K562 (cell line): ENCODE measurements at regions not wholly inside any gene's neighbourhood (a gene's known extent, or its start where the extent isn't known, plus 50 kb on each side); places are given as distances from the start of the nearest gene placed in this dataset.

Source experiments
- ATAC-seq: fragments of 200-7000 bp; cut with Tn5 transposase; 3 replicates; pipeline ENCODE4 v1.9.1; 2020; ENCODE audit warnings: moderate library complexity
- BruUV-seq: library from RNA; stranded (reverse); fragments of 400-500 nt; replicated peaks from 2 replicates; lab custom pipeline; 2021; lab: Mats Ljungman, UMichigan
- CTCF ChIA-PET: fragments of 300-600 bp; formaldehyde crosslinking; extraction: SDS; loops from one replicate; lab custom pipeline; 2021; ENCODE audit warnings: low intra/inter-chr PET ratio; lab: Yijun Ruan, JAX
- POLR2A ChIA-PET: fragments of 300-600, 350-650 bp; sonication (Branson Sonifier 250); formaldehyde crosslinking; extraction: SDS; loops from one replicate; lab custom pipeline; 2021; ENCODE audit warnings: antibody characterized with exemption, inconsistent platforms; lab: Yijun Ruan, JAX
- DNase-seq, 4 experiments: peaks; one replicate each; pipeline versions ENCODE4 v3.0.0 to v3.0.0-alpha.2; 2011 to 2018; ENCODE audit warnings: low spot score in 3 of 4, mixed read lengths in 3 of 4; ENCODE audit errors: extremely low read depth in 1 of 4
- FAIRE-seq: peaks from 2 replicates; lab custom pipeline; 2011; peaks lifted over from hg19 to GRCh38; lab: Jason Lieb, UNC
- H2AFZ ChIP-seq: 2 replicates; pipeline ENCODE4 v1.6.0; 2011; ENCODE audit warnings: low read depth, low read length, control low read depth, inconsistent platforms
- H3K27ac ChIP-seq: fragments of 200-600 bp; 3 replicates; pipeline ENCODE4 v1.8.0; 2011; ENCODE audit warnings: low read depth, mild to moderate bottlenecking, control low read depth, inconsistent platforms, low read length, moderate library complexity, mixed read lengths; ENCODE audit errors: extremely low read depth
- H3K27me3 ChIP-seq, 2 experiments: fragments of 300-600 bp in 1 of 2; 2 replicates in 1 of 2; 3 replicates in 1 of 2; pipeline versions ENCODE4 v1.6.0 to v1.8.0; 2011; ENCODE audit warnings: inconsistent platforms in 2 of 2, low read length in 2 of 2, mild to moderate bottlenecking in 1 of 2, mixed read lengths in 1 of 2, moderate library complexity in 1 of 2; ENCODE audit not compliant: control insufficient read depth in 2 of 2, insufficient read depth in 2 of 2
- H3K36me3 ChIP-seq: fragments of 300-600 bp; 3 replicates; pipeline ENCODE4 v1.8.0; 2011; ENCODE audit warnings: mild to moderate bottlenecking, low read length, inconsistent platforms; ENCODE audit not compliant: control insufficient read depth, insufficient read depth
- H3K4me1 ChIP-seq, 2 experiments: fragments of 200-600 bp in 1 of 2; replicated peaks in 1 of 2; 2 replicates in 1 of 2; 3 replicates in 1 of 2; pipeline versions ENCODE4 v1.5.1 to v1.8.0; 2011; ENCODE audit warnings: inconsistent platforms in 2 of 2, low read length in 2 of 2, mild to moderate bottlenecking in 1 of 2, mixed read lengths in 1 of 2, moderate library complexity in 1 of 2; ENCODE audit not compliant: control insufficient read depth in 2 of 2, insufficient read depth in 2 of 2
- H3K4me2 ChIP-seq: 2 replicates; pipeline ENCODE4 v1.6.1; 2011; ENCODE audit warnings: low read length, control low read depth, inconsistent platforms, mixed read lengths; ENCODE audit not compliant: insufficient read depth
- H3K4me3 ChIP-seq: fragments of 200-600 bp; sonication (generic), shearing (Covaris generic); 2 replicates; pipeline ENCODE4 v1.5.1; 2016; ENCODE audit warnings: control low read depth, inconsistent platforms
- H3K79me2 ChIP-seq: fragments of 200-600 bp; 3 replicates; pipeline ENCODE4 v1.8.0; 2011; ENCODE audit warnings: low read length, inconsistent platforms; ENCODE audit not compliant: control insufficient read depth, insufficient read depth
- H3K9ac ChIP-seq, 2 experiments: 2 replicates each; pipeline versions ENCODE4 v1.6.0 to v1.6.1; 2011; ENCODE audit warnings: low read depth in 2 of 2, low read length in 2 of 2, control low read depth in 1 of 2, inconsistent platforms in 1 of 2, mild to moderate bottlenecking in 1 of 2, mixed read lengths in 1 of 2; ENCODE audit not compliant: insufficient read depth in 1 of 2
- H3K9me1 ChIP-seq: one replicate; pipeline ENCODE4 v1.6.0; 2011; ENCODE audit warnings: inconsistent platforms, mild to moderate bottlenecking, low read length, moderate library complexity; ENCODE audit not compliant: control insufficient read depth, insufficient read depth
- H3K9me3 ChIP-seq: replicated peaks from 2 replicates; pipeline ENCODE4 v1.5.1; 2011; ENCODE audit warnings: low read depth, low read length, inconsistent platforms; ENCODE audit not compliant: control insufficient read depth, insufficient read depth
- H4K20me1 ChIP-seq: replicated peaks from 2 replicates; pipeline ENCODE4 v1.6.1; 2011; ENCODE audit warnings: low read length, inconsistent platforms, mixed read lengths; ENCODE audit not compliant: control insufficient read depth, insufficient read depth
- ATF2 ChIP-seq: sonication (generic); formaldehyde crosslinking; IDR thresholded peaks from 2 replicates; pipeline ENCODE4 v1.8.1; 2022; ENCODE audit warnings: missing genetic modification reagents
- BRD4 ChIP-seq: fragments of 200-600 bp; sonication (generic); IDR thresholded peaks from 2 replicates; pipeline ENCODE4 v1.6.1; 2017; ENCODE audit warnings: inconsistent platforms
- HMBOX1 ChIP-seq: sonication (generic); IDR thresholded peaks from 2 replicates; pipeline ENCODE4 v1.6.1; 2016
- KAT8 ChIP-seq: fragments of 450-650 bp; IDR thresholded peaks from 2 replicates; pipeline ENCODE4 v1.6.1; 2016; ENCODE audit warnings: low read depth, mild to moderate bottlenecking
- KLF10 ChIP-seq: fragments of 250-450 bp; sonication (Bioruptor Pico); IDR thresholded peaks from 2 replicates; pipeline ENCODE4 v1.6.1; 2021; ENCODE audit warnings: matching md5 sums
- KLF16 ChIP-seq: IDR thresholded peaks from 2 replicates; pipeline ENCODE4 v1.6.1; 2016; ENCODE audit warnings: antibody characterized with exemption
- NCOA4 ChIP-seq: fragments of 450-650 bp; IDR thresholded peaks from 2 replicates; pipeline ENCODE4 v1.6.1; 2018; ENCODE audit warnings: mild to moderate bottlenecking; ENCODE audit not compliant: partially characterized antibody
- PHTF2 ChIP-seq: fragments of 250-450 bp; sonication (Bioruptor Pico); IDR thresholded peaks from 2 replicates; pipeline ENCODE4 v1.5.0; 2021; ENCODE audit warnings: mild to moderate bottlenecking
- SMAD3 ChIP-seq: fragments of 450-650 bp; formaldehyde crosslinking; conservative IDR thresholded peaks from 2 replicates; pipeline ENCODE4 v1.4.0; 2020; ENCODE audit warnings: mild to moderate bottlenecking
- SNIP1 ChIP-seq: fragments of 450-650 bp; IDR thresholded peaks from 2 replicates; pipeline ENCODE4 v1.7.1; 2017; ENCODE audit warnings: low read depth, mild to moderate bottlenecking
- STAT5A ChIP-seq: IDR thresholded peaks from 2 replicates; pipeline ENCODE4 v1.6.1; 2012; ENCODE audit warnings: low read length, inconsistent platforms, borderline replicate concordance
- TRIM25 ChIP-seq: fragments of 450-650 bp; IDR thresholded peaks from 2 replicates; pipeline ENCODE4 v1.7.0; 2016; ENCODE audit warnings: borderline replicate concordance
- ZNF134 ChIP-seq: fragments of 250-450 bp; sonication (Bioruptor Pico); conservative IDR thresholded peaks from 2 replicates; pipeline ENCODE4 v1.4.0; 2020
- ZNF277 ChIP-seq: fragments of 250-450 bp; sonication (Bioruptor Pico); IDR thresholded peaks from 2 replicates; pipeline ENCODE4 v1.8.0; 2022; ENCODE audit warnings: inconsistent platforms, mild to moderate bottlenecking, moderate library complexity, borderline replicate concordance
- ZNF280B ChIP-seq: fragments of 250-450 bp; sonication (Bioruptor Pico); IDR thresholded peaks from 2 replicates; pipeline ENCODE4 v1.5.1; 2021; ENCODE audit warnings: mild to moderate bottlenecking
- WGBS: fragments of 100-300 bp; shearing (Covaris generic); methylation state at CpG from one replicate; pipeline ENCODE4 v1.1.6; 2016; ENCODE audit warnings: low coverage, mixed read lengths; ENCODE audit not compliant: insufficient coverage; ENCODE audit errors: missing lambda C conversion rate; 5-methylcytosine and 5-hydroxymethylcytosine counted together
- in situ Hi-C: fragments of 300-500 bp; cut with MboI; formaldehyde crosslinking; loops from 4 replicates; pipeline ENCODE4 v1.15.0; 2018; ENCODE audit warnings: inconsistent platforms, mixed read lengths
- intact Hi-C: fragments of 100-400 bp; cut with micrococcal nuclease; formaldehyde crosslinking; loops from 2 replicates; pipeline ENCODE4 v1.14.2; 2022

- TF ChIP-seq ATF2 (CRISPR knock-in tag) (no peak), PHTF2 (CRISPR knock-in tag) (no peak)
Measured at GRCh38 chr10:121250995-121251764, 347.1 kb downstream of the FGFR2 start (continued).

GRCh38 chr10:121252756-121253155 is 345.5 kb downstream of the FGFR2 start:
- no peak for FAIRE-seq
- no peaks in the 10 kb centered on the region for H3K27me3 ChIP-seq
- no peaks in the 10 kb centered on the region for H3K9me1 ChIP-seq
- POLR2A ChIA-PET: no interaction called here
- no peak for ATAC-seq
- no peaks in the 10 kb centered on the region for H3K4me1 ChIP-seq
- no peak overlapping the region for H3K4me3 ChIP-seq
- no peak overlapping the region for H3K4me2 ChIP-seq
- no TSS peak for BruUV-seq
- no peak overlapping the region for H2AFZ ChIP-seq
- in situ Hi-C loops (no loop called here), intact Hi-C loops (no loop called here)
- no peak overlapping the region for H3K9ac ChIP-seq
- no peak for DNase-seq
- no peaks in the 10 kb centered on the region for H3K79me2 ChIP-seq
- CTCF ChIA-PET: no interaction called here
- no peaks in the 10 kb centered on the region; the same call in 1 of the 2 replicates for H4K20me1 ChIP-seq
- no peak overlapping the region for H3K27ac ChIP-seq
- H3K9me3 ChIP-seq: no peaks in the 10 kb centered on the region
- WGBS: 0% methylated on average over 2 of the region's 2 CpGs
- TF ChIP-seq ZNF280B: no peak
- no peak for TF ChIP-seq KLF16
- TF ChIP-seq KLF10: no peak
- TF ChIP-seq BRD4: no peak
- no peak for TF ChIP-seq TRIM25
- TF ChIP-seq NCOA4: no peak
- no peak for TF ChIP-seq HMBOX1
- no peak for TF ChIP-seq SNIP1
- TF ChIP-seq ZNF277 (CRISPR knock-in tag): no peak
- TF ChIP-seq ZNF134: no peak
- TF ChIP-seq STAT5A: no peak
- TF ChIP-seq KAT8: no peak
- no peak for TF ChIP-seq SMAD3 (CRISPR knock-in tag)
- H3K36me3 ChIP-seq: no peaks in the 10 kb centered on the region
